SK-N-MC (cell line): ENCODE measurements at regions not wholly inside any gene's neighbourhood (a gene's known extent, or its start where the extent isn't known, plus 50 kb on each side); places are given as distances from the start of the nearest gene placed in this dataset.

Experiments
- EZH2 ChIP-seq: fragments of 200-600 bp; sonication (generic); IDR thresholded peaks from one replicate; pipeline ENCODE4 v1.6.1; 2017; ENCODE audit warnings: antibody characterized with exemption
- POLR2AphosphoS5 ChIP-seq: IDR thresholded peaks from 2 replicates; pipeline ENCODE4 v1.6.1; 2012; ENCODE audit warnings: mild to moderate bottlenecking, low read depth, low read length, borderline replicate concordance

GRCh38 chr5:121745407-121745806, 106.3 kb upstream of the FTMT start:
- TF ChIP-seq EZH2 (no peak), POLR2AphosphoS5 (no peak)
